HL-60 (cell line): ENCODE measurements at regions not wholly inside any gene's neighbourhood (a gene's known extent, or its start where the extent isn't known, plus 50 kb on each side); places are given as distances from the start of the nearest gene placed in this dataset.

Experiments
- DNase-seq, 2 experiments: peaks; one replicate each; pipeline ENCODE4 v3.0.0-alpha.2; 2010 to 2020; ENCODE audit warnings: low read depth in 1 of 2, low spot score in 1 of 2
- H3K27ac ChIP-seq: fragments of 250-450 bp; sonication (Bioruptor Pico); replicated peaks from 2 replicates; pipeline ENCODE4 v1.5.1; 2020; ENCODE audit warnings: mild to moderate bottlenecking, moderate library complexity
- H3K27me3 ChIP-seq: fragments of 250-450 bp; sonication (Bioruptor Pico); 2 replicates; pipeline ENCODE4 v1.5.1; 2021; ENCODE audit warnings: mild to moderate bottlenecking, moderate library complexity; ENCODE audit not compliant: insufficient read depth, poor library complexity, severe bottlenecking
- H3K4me3 ChIP-seq: replicated peaks from 2 replicates; pipeline ENCODE4 v1.5.1; 2011; ENCODE audit warnings: mild to moderate bottlenecking, control low read depth, low read length; ENCODE audit not compliant: insufficient read depth
- GABPA ChIP-seq: IDR thresholded peaks from 2 replicates; pipeline ENCODE4 v1.6.1; 2012; ENCODE audit warnings: low read depth
- POLR2AphosphoS5 ChIP-seq: IDR thresholded peaks from 2 replicates; pipeline ENCODE4 v1.6.1; 2012; ENCODE audit warnings: low read depth
- SPI1 ChIP-seq: IDR thresholded peaks from 2 replicates; pipeline ENCODE4 v1.6.1; 2012; ENCODE audit warnings: low read depth, mild to moderate bottlenecking, borderline replicate concordance
- TF ChIP-seq, protein P1 (sequence below): IDR thresholded peaks from one replicate; pipeline ENCODE4 v1.5.1; 2011; ENCODE audit warnings: low read length, control low read depth, inconsistent platforms; ENCODE audit not compliant: insufficient read depth
- TF ChIP-seq, protein P2 (sequence below): IDR thresholded peaks from 2 replicates; pipeline ENCODE4 v1.6.1; 2012; ENCODE audit warnings: low read depth; ENCODE audit not compliant: insufficient replicate concordance

GRCh38 chr13:106291006-106291405 lies 244.5 kb downstream of the EFNB2 start:
- H3K27me3 ChIP-seq, result peaks cover 6% of the 10 kb centered on the region
- TF ChIP-seq, protein P1, sequence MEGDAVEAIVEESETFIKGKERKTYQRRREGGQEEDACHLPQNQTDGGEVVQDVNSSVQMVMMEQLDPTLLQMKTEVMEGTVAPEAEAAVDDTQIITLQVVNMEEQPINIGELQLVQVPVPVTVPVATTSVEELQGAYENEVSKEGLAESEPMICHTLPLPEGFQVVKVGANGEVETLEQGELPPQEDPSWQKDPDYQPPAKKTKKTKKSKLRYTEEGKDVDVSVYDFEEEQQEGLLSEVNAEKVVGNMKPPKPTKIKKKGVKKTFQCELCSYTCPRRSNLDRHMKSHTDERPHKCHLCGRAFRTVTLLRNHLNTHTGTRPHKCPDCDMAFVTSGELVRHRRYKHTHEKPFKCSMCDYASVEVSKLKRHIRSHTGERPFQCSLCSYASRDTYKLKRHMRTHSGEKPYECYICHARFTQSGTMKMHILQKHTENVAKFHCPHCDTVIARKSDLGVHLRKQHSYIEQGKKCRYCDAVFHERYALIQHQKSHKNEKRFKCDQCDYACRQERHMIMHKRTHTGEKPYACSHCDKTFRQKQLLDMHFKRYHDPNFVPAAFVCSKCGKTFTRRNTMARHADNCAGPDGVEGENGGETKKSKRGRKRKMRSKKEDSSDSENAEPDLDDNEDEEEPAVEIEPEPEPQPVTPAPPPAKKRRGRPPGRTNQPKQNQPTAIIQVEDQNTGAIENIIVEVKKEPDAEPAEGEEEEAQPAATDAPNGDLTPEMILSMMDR, result no peak
- TF ChIP-seq GABPA (no peak), POLR2AphosphoS5 (no peak), SPI1 (no peak)
- TF ChIP-seq, protein P2, sequence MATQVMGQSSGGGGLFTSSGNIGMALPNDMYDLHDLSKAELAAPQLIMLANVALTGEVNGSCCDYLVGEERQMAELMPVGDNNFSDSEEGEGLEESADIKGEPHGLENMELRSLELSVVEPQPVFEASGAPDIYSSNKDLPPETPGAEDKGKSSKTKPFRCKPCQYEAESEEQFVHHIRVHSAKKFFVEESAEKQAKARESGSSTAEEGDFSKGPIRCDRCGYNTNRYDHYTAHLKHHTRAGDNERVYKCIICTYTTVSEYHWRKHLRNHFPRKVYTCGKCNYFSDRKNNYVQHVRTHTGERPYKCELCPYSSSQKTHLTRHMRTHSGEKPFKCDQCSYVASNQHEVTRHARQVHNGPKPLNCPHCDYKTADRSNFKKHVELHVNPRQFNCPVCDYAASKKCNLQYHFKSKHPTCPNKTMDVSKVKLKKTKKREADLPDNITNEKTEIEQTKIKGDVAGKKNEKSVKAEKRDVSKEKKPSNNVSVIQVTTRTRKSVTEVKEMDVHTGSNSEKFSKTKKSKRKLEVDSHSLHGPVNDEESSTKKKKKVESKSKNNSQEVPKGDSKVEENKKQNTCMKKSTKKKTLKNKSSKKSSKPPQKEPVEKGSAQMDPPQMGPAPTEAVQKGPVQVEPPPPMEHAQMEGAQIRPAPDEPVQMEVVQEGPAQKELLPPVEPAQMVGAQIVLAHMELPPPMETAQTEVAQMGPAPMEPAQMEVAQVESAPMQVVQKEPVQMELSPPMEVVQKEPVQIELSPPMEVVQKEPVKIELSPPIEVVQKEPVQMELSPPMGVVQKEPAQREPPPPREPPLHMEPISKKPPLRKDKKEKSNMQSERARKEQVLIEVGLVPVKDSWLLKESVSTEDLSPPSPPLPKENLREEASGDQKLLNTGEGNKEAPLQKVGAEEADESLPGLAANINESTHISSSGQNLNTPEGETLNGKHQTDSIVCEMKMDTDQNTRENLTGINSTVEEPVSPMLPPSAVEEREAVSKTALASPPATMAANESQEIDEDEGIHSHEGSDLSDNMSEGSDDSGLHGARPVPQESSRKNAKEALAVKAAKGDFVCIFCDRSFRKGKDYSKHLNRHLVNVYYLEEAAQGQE, result no peak
- no peak overlapping the region for H3K27ac ChIP-seq
- no peak overlapping the region for H3K4me3 ChIP-seq
- DNase-seq, result no peak

- no peak for DNase-seq
- H3K27me3 ChIP-seq, result peaks cover 6% of the 10 kb centered on the region
- TF ChIP-seq GABPA (no peak), POLR2AphosphoS5 (no peak), SPI1 (no peak)
- TF ChIP-seq, protein P1, result no peak
- TF ChIP-seq, protein P2, result no peak
- no peak overlapping the region for H3K27ac ChIP-seq
- H3K4me3 ChIP-seq, result no peak overlapping the region
Measured at GRCh38 chr13:106287351-106287750, 248.1 kb downstream of the EFNB2 start.

DNA sequence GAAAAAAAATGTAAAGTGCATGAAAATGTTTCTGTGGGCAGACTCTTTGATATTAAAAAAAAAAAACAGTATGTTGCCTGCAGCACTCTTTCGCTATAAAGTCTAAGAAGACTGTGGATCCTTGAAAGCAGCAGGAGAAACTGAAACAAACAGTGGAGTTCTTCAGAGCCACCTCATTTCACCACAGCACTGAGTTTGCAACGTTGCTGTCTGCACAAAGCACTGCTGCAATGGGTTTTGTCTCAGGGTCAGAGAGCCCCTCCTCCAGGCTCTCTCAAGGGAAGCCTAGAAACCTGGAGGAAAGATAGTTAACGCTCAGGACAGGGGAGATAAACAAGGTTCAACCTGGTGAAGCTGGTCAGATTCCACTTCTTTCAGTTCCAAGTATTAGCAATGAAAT lies 248.7 kb downstream of the EFNB2 start:
- DNase-seq, result no peak
- no peak for TF ChIP-seq SPI1
- TF ChIP-seq, protein P1, result no peak
- TF ChIP-seq, protein P2, result no peak
- TF ChIP-seq GABPA, result no peak
- no peak for TF ChIP-seq POLR2AphosphoS5

More for the DNA sequence above, 248.7 kb downstream of the EFNB2 start:
- Histone ChIP-seq H3K27ac (no peak overlapping the region), H3K27me3 (peaks cover 6% of the 10 kb centered on the region), H3K4me3 (no peak overlapping the region)
